Neutrophil (primary cell): ENCODE measurements at regions not wholly inside any gene's neighbourhood (a gene's known extent, or its start where the extent isn't known, plus 50 kb on each side); places are given as distances from the start of the nearest gene placed in this dataset.
"Not testable (repeated sequence)": the region's sequence is repeated elsewhere in the genome, so short reads cannot be mapped to it uniquely, and the experiment has no call there.

ENCODE experiments used
- H3K27ac ChIP-seq: fragments of 200-600 bp; sonication (generic); 2 replicates; pipeline ENCODE4 v1.5.1; 2016; ENCODE audit warnings: mild to moderate bottlenecking, moderate library complexity
- H3K27me3 ChIP-seq: fragments of 200-600 bp; sonication (generic); 2 replicates; pipeline ENCODE4 v1.6.0; 2016; ENCODE audit warnings: mild to moderate bottlenecking
- H3K36me3 ChIP-seq: fragments of 200-600 bp; sonication (generic); 2 replicates; pipeline ENCODE4 v1.5.1; 2017
- H3K4me1 ChIP-seq, 2 experiments: fragments of 200-600 bp in 1 of 2; sonication (generic) in 1 of 2; 1 replicate in 1 of 2; 2 replicates in 1 of 2; pipeline versions ENCODE4 v1.5.1 to v1.6.1; 2013 to 2016; ENCODE audit warnings: low read depth in 1 of 2, low read length in 1 of 2, mild to moderate bottlenecking in 1 of 2, moderate library complexity in 1 of 2; ENCODE audit not compliant: control insufficient read depth in 1 of 2, insufficient read depth in 1 of 2
- H3K4me3 ChIP-seq, 2 experiments: fragments of 200-600 bp in 1 of 2; sonication (generic) in 1 of 2; 1 replicate in 1 of 2; 2 replicates in 1 of 2; pipeline ENCODE4 v1.5.1; 2013 to 2016; ENCODE audit warnings: low read depth in 1 of 2, low read length in 1 of 2, mild to moderate bottlenecking in 1 of 2, moderate library complexity in 1 of 2
- H3K9me3 ChIP-seq: fragments of 200-600 bp; sonication (generic); 2 replicates; pipeline ENCODE4 v1.5.1; 2016
- CTCF ChIP-seq: fragments of 200-600 bp; sonication (generic); IDR thresholded peaks from 2 replicates; pipeline ENCODE4 v1.5.1; 2016; ENCODE audit warnings: antibody characterized with exemption

DNA sequence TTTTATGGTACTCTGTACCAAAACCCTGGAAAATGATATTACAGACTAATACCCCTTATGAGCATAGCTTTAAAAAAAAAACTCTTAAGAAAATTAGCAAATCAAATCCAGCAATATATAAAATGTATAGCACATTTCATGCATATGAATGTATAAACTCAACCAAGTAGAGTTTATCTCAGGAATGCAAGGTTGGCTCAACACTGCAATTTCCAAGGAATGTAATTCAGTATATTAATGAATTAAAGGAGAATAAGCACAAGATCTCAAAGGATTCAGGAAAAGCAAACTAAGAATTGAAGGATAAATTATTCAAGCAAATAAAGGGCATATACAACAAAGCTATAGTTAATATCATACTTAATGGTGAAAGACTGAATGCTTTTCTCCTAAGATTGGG is 61.9 kb upstream of the RPL38 start:
- H3K36me3 ChIP-seq: no peaks in the 10 kb centered on the region
- TF ChIP-seq CTCF: no peak
- H3K4me3 ChIP-seq: no peak overlapping the region
- no peak overlapping the region for H3K27ac ChIP-seq
- peaks cover 26% of the 10 kb centered on the region for H3K27me3 ChIP-seq
- H3K4me1 ChIP-seq: no peaks in the 10 kb centered on the region
- H3K9me3 ChIP-seq: peaks cover 6% of the 10 kb centered on the region

DNA sequence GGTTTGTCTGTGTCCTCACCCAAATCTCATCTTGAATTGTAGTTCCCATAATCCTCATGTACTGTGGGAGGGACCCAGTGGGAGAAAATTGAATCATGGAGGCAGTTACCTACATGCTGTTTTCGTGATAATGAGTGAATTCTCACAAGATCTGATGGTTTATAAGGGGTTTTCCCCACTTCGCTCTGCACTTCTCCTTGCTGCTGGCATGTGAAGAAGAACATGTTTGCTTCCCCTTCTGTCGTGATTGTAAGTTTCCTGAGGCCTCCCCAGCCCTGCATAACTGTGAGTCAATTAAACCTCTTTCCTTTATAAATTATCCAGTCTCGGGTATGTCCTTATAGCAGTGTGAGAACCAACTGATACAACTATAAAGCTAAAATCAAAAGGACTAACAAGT is 60.2 kb upstream of the RPL38 start:
- H3K9me3 ChIP-seq, H3K27ac ChIP-seq, H3K4me3 ChIP-seq, H3K36me3 ChIP-seq, H3K4me1 ChIP-seq: not testable (repeated sequence)
- peaks cover 11% of the 10 kb centered on the region for H3K27me3 ChIP-seq

GRCh38 chr17:74145756-74146155 is 57.7 kb upstream of the RPL38 start:
- H3K4me3 ChIP-seq: no peak overlapping the region

GRCh38 chr17:74146196-74146595 is 57.3 kb upstream of the RPL38 start:
- H3K27ac ChIP-seq: no peak overlapping the region
- no peak for TF ChIP-seq CTCF
- peaks cover 20% of the 10 kb centered on the region for H3K27me3 ChIP-seq
- H3K9me3 ChIP-seq: peaks cover 6% of the 10 kb centered on the region
- no peaks in the 10 kb centered on the region for H3K4me1 ChIP-seq
- no peak overlapping the region for H3K4me3 ChIP-seq
- no peaks in the 10 kb centered on the region for H3K36me3 ChIP-seq

More at GRCh38 chr17:74145756-74146155, 57.7 kb upstream of the RPL38 start:
- Histone ChIP-seq H3K27me3 (peaks cover 20% of the 10 kb centered on the region), H3K36me3 (no peaks in the 10 kb centered on the region), H3K4me1 (no peaks in the 10 kb centered on the region), H3K9me3 (peaks cover 6% of the 10 kb centered on the region), H3K27ac (no peak overlapping the region)
- no peak for TF ChIP-seq CTCF

- no peak overlapping the region for H3K27ac ChIP-seq
- TF ChIP-seq CTCF: no peak
- H3K4me3 ChIP-seq: no peak overlapping the region
- H3K9me3 ChIP-seq: peaks cover 6% of the 10 kb centered on the region
- H3K4me1 ChIP-seq: no peaks in the 10 kb centered on the region
- H3K36me3 ChIP-seq: no peaks in the 10 kb centered on the region
- peaks cover 24% of the 10 kb centered on the region for H3K27me3 ChIP-seq
These were observed 56.2 kb upstream of the RPL38 start for GRCh38 chr17:74147056-74147835.

GRCh38 chr17:74147966-74148365 is 55.5 kb upstream of the RPL38 start:
- Histone ChIP-seq H3K4me3 (no peak overlapping the region), H3K27ac (no peak overlapping the region), H3K4me1 (no peaks in the 10 kb centered on the region), H3K9me3 (peaks cover 6% of the 10 kb centered on the region), H3K27me3 (peaks cover 28% of the 10 kb centered on the region), H3K36me3 (no peaks in the 10 kb centered on the region)
- no peak for TF ChIP-seq CTCF
